ENCODE measurements at regions not wholly inside any gene's neighbourhood (a gene's known extent, or its start where the extent isn't known, plus 50 kb on each side); places are given as distances from the start of the nearest gene placed in this dataset.

DNA sequence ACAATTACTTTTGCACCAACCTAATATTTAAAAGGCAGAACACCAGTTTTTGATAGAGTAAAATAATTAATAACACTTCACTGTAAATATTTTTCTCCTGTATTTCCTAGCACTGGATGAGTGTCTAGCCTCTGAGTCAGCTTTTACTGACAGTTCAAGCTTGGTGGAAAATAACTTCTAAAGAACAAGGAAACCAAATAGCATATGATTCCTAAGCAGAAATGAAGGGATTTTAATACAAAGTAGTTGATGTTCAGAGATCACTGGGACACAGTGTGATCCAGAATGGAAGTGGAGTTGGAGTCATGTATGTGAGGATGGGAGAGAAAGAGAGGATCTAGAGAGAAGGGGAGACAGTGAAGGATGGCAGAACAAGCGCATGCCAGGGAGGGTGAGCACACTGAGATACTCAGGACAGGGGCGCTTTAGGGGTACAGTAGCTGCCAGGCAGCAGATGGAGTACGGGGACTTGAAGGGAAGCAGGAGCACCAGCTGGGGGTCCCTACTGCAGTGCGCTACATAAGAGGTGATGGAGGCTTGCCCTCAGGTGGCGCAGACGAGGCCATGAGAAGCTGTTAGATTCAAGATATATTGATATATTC, 117.9 kb upstream of the KLF6 start:
- H3K27ac ChIP-seq (ENCODE audit: insufficient read depth, low read length, poor library complexity, severe bottlenecking) = peak overlapping the region; percentile 35

GRCh38 chr10:3902054-3902808, 117.2 kb upstream of the KLF6 start:
- Mint-ChIP-seq H3K4me1 (peaks cover 0 to 21% (median 16%) of the 10 kb centered on the region in 4 donors), H3K27me3 (peaks cover 4% of the 10 kb centered on the region), H3K9me3 (no peaks in the 10 kb centered on the region), H3K27ac (peak overlapping the region; percentile 19 to 88 (median 65)), H3K36me3 (no peaks in the 10 kb centered on the region), H3K4me3 (no peak overlapping the region)
- Histone ChIP-seq H3K27me3 (ENCODE audit: control insufficient read depth, insufficient read depth, low read length) (no peaks in the 10 kb centered on the region), H3K27ac (ENCODE audit: insufficient read depth, low read length, poor library complexity, severe bottlenecking) (peak overlapping the region; percentile 35), H3K36me3 (ENCODE audit: control insufficient read depth, insufficient read depth, low read length) (no peaks in the 10 kb centered on the region), H3K9me3 (ENCODE audit: control insufficient read depth in 2 of 2, low read length in 2 of 2) (no peaks in the 10 kb centered on the region), H3K4me3 (ENCODE audit: low read depth, low read length) (no peak overlapping the region), H3K4me1 (ENCODE audit: control insufficient read depth, insufficient read depth, low read length, poor library complexity, severe bottlenecking) (peaks cover 9% of the 10 kb centered on the region)
- ATAC-seq (ENCODE audit: low read depth in 2 of 2) (peak; percentile 72 to 80), DNase-seq (peak; percentile 30 to 70 (median 38))

More for the DNA sequence above, 117.9 kb upstream of the KLF6 start:
- Mint-ChIP-seq H3K4me3 (no peak overlapping the region), H3K4me1 (peaks cover 0 to 21% (median 16%) of the 10 kb centered on the region in 4 donors), H3K27ac (peak overlapping the region; percentile 19 to 88 (median 68)), H3K9me3 (no peaks in the 10 kb centered on the region), H3K36me3 (no peaks in the 10 kb centered on the region), H3K27me3 (peaks cover 4% of the 10 kb centered on the region)
- DNase-seq = no peak
- H3K4me1 ChIP-seq (ENCODE audit: control insufficient read depth, insufficient read depth, low read length, poor library complexity, severe bottlenecking) = peaks cover 9% of the 10 kb centered on the region
- no peaks in the 10 kb centered on the region for H3K36me3 ChIP-seq (ENCODE audit: control insufficient read depth, insufficient read depth, low read length)
- H3K27me3 ChIP-seq (ENCODE audit: control insufficient read depth, insufficient read depth, low read length) = no peaks in the 10 kb centered on the region
- peak; percentile 28 to 38 for ATAC-seq (ENCODE audit: low read depth in 2 of 2)
- H3K4me3 ChIP-seq (ENCODE audit: low read depth, low read length) = no peak overlapping the region
- H3K9me3 ChIP-seq (ENCODE audit: control insufficient read depth in 2 of 2, low read length in 2 of 2) = no peaks in the 10 kb centered on the region

GRCh38 chr10:3901370-3901769, 116.4 kb upstream of the KLF6 start:
- Histone ChIP-seq H3K27ac (ENCODE audit: insufficient read depth, low read length, poor library complexity, severe bottlenecking) (no peak overlapping the region), H3K4me3 (ENCODE audit: low read depth, low read length) (no peak overlapping the region), H3K4me1 (ENCODE audit: control insufficient read depth, insufficient read depth, low read length, poor library complexity, severe bottlenecking) (peaks cover 9% of the 10 kb centered on the region), H3K27me3 (ENCODE audit: control insufficient read depth, insufficient read depth, low read length) (no peaks in the 10 kb centered on the region), H3K9me3 (ENCODE audit: control insufficient read depth in 2 of 2, low read length in 2 of 2) (no peaks in the 10 kb centered on the region), H3K36me3 (ENCODE audit: control insufficient read depth, insufficient read depth, low read length) (no peaks in the 10 kb centered on the region)
- Mint-ChIP-seq H3K27me3 (peaks cover 4% of the 10 kb centered on the region), H3K36me3 (no peaks in the 10 kb centered on the region), H3K27ac (peak overlapping the region; percentile 47 to 89 (median 60)), H3K4me3 (no peak overlapping the region), H3K9me3 (no peaks in the 10 kb centered on the region), H3K4me1 (peaks cover 0 to 21% (median 16%) of the 10 kb centered on the region in 4 donors)
- DNase-seq (no peak), ATAC-seq (ENCODE audit: low read depth in 2 of 2) (no peak)

- Histone ChIP-seq H3K36me3 (ENCODE audit: control insufficient read depth, insufficient read depth, low read length) (no peaks in the 10 kb centered on the region), H3K4me1 (ENCODE audit: control insufficient read depth, insufficient read depth, low read length, poor library complexity, severe bottlenecking) (peaks cover 9% of the 10 kb centered on the region), H3K27me3 (ENCODE audit: control insufficient read depth, insufficient read depth, low read length) (no peaks in the 10 kb centered on the region), H3K4me3 (ENCODE audit: low read depth, low read length) (no peak overlapping the region), H3K27ac (ENCODE audit: insufficient read depth, low read length, poor library complexity, severe bottlenecking) (no peak overlapping the region), H3K9me3 (ENCODE audit: control insufficient read depth in 2 of 2, low read length in 2 of 2) (no peaks in the 10 kb centered on the region)
- no peak for ATAC-seq (ENCODE audit: low read depth in 2 of 2)
- Mint-ChIP-seq H3K4me3 (no peak overlapping the region), H3K27ac (peak overlapping the region in 2 of 3 donors; percentile 26 to 47), H3K4me1 (peaks cover 0 to 21% (median 16%) of the 10 kb centered on the region in 4 donors), H3K36me3 (no peaks in the 10 kb centered on the region), H3K9me3 (no peaks in the 10 kb centered on the region), H3K27me3 (peaks cover 4% of the 10 kb centered on the region)
- no peak for DNase-seq
Measured at GRCh38 chr10:3900391-3900790, 115.4 kb upstream of the KLF6 start.

- Mint-ChIP-seq H3K27ac (no peak overlapping the region), H3K27me3 (peaks cover 4% of the 10 kb centered on the region)
Measured at GRCh38 chr10:3898821-3899220, 113.8 kb upstream of the KLF6 start.

DNA sequence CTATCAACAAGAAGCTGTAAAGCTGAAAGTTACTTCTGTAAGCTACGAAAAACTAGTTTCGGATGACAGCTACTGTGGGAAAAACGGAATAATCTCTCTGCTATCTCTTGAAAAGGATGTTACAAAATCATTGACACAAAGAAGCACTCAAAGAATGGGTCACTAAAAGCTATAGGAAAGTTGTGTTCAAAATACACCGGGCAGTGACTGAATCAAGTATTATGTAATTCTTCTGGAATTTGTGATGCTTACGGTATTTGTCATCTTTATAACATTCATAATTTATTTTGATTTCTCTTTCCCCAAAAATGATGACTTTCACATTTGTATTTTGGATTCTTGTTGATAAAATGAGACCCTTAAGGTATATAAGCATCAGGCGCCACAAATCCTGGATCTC, 112.1 kb upstream of the KLF6 start:
- peaks cover 4% of the 10 kb centered on the region for H3K27me3 Mint-ChIP-seq
- Histone ChIP-seq H3K4me3 (ENCODE audit: low read depth, low read length) (no peak overlapping the region), H3K27ac (ENCODE audit: insufficient read depth, low read length, poor library complexity, severe bottlenecking) (no peak overlapping the region), H3K9me3 (ENCODE audit: control insufficient read depth in 2 of 2, low read length in 2 of 2) (no peaks in the 10 kb centered on the region), H3K36me3 (ENCODE audit: control insufficient read depth, insufficient read depth, low read length) (no peaks in the 10 kb centered on the region), H3K4me1 (ENCODE audit: control insufficient read depth, insufficient read depth, low read length, poor library complexity, severe bottlenecking) (peaks cover 13% of the 10 kb centered on the region), H3K27me3 (ENCODE audit: control insufficient read depth, insufficient read depth, low read length) (no peaks in the 10 kb centered on the region)
- H3K4me3 Mint-ChIP-seq = no peak overlapping the region
- ATAC-seq (ENCODE audit: low read depth in 2 of 2) (no peak), DNase-seq (no peak)
- no peaks in the 10 kb centered on the region for H3K9me3 Mint-ChIP-seq
- no peaks in the 10 kb centered on the region for H3K36me3 Mint-ChIP-seq
- peak overlapping the region in 1 of 3 donors; percentile 27 for H3K27ac Mint-ChIP-seq
- peaks cover 6 to 23% (median 22%) of the 10 kb centered on the region in 4 donors for H3K4me1 Mint-ChIP-seq

More at GRCh38 chr10:3898821-3899220, 113.8 kb upstream of the KLF6 start:
- no peaks in the 10 kb centered on the region for H3K9me3 ChIP-seq (ENCODE audit: control insufficient read depth in 2 of 2, low read length in 2 of 2)
- ATAC-seq (ENCODE audit: low read depth in 2 of 2) (no peak), DNase-seq (no peak)
- H3K27me3 ChIP-seq (ENCODE audit: control insufficient read depth, insufficient read depth, low read length) = no peaks in the 10 kb centered on the region
- H3K4me3 Mint-ChIP-seq = no peak overlapping the region
- H3K4me1 Mint-ChIP-seq = peaks cover 6 to 23% (median 20%) of the 10 kb centered on the region in 4 donors
- H3K9me3 Mint-ChIP-seq = no peaks in the 10 kb centered on the region
- no peaks in the 10 kb centered on the region for H3K36me3 Mint-ChIP-seq
- peaks cover 9% of the 10 kb centered on the region for H3K4me1 ChIP-seq (ENCODE audit: control insufficient read depth, insufficient read depth, low read length, poor library complexity, severe bottlenecking)
- H3K4me3 ChIP-seq (ENCODE audit: low read depth, low read length) = no peak overlapping the region
- no peaks in the 10 kb centered on the region for H3K36me3 ChIP-seq (ENCODE audit: control insufficient read depth, insufficient read depth, low read length)
- no peak overlapping the region for H3K27ac ChIP-seq (ENCODE audit: insufficient read depth, low read length, poor library complexity, severe bottlenecking)

DNA sequence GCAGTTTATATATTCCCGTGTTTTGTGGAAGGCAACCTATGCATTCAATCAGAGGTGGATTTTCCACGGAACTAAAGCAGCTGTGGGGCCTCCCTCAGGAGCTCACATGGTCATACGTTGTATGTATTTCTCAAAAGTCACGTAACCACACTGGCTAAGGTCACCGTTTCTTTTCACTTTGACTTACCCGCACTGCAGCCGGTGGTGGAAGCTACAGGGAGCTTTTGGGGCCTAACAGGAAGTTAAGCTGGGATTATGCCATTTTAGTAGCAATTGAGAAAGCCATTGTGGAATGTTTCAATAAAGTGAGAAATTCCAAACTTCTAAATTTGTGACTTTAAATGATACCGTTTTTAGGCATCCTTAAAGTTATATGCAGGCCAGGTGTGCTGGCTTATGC, 111.2 kb upstream of the KLF6 start:
- Mint-ChIP-seq H3K4me3 (no peak overlapping the region), H3K36me3 (no peaks in the 10 kb centered on the region), H3K4me1 (peaks cover 6 to 23% (median 18%) of the 10 kb centered on the region in 4 donors), H3K27ac (no peak overlapping the region), H3K27me3 (peaks cover 4% of the 10 kb centered on the region), H3K9me3 (no peaks in the 10 kb centered on the region)
- H3K27me3 ChIP-seq (ENCODE audit: control insufficient read depth, insufficient read depth, low read length) = no peaks in the 10 kb centered on the region
- no peaks in the 10 kb centered on the region for H3K9me3 ChIP-seq (ENCODE audit: control insufficient read depth in 2 of 2, low read length in 2 of 2)
- no peak overlapping the region for H3K4me3 ChIP-seq (ENCODE audit: low read depth, low read length)
- peaks cover 16% of the 10 kb centered on the region for H3K4me1 ChIP-seq (ENCODE audit: control insufficient read depth, insufficient read depth, low read length, poor library complexity, severe bottlenecking)
- DNase-seq = no peak
- no peak overlapping the region for H3K27ac ChIP-seq (ENCODE audit: insufficient read depth, low read length, poor library complexity, severe bottlenecking)
- no peaks in the 10 kb centered on the region for H3K36me3 ChIP-seq (ENCODE audit: control insufficient read depth, insufficient read depth, low read length)
- no peak for ATAC-seq (ENCODE audit: low read depth in 2 of 2)

Measured in CD4-positive, CD25-positive, alpha-beta regulatory T cell (primary cell).